ENCODE measurements at regions not wholly inside any gene's neighbourhood (a gene's known extent, or its start where the extent isn't known, plus 50 kb on each side); places are given as distances from the start of the nearest gene placed in this dataset.

DNA sequence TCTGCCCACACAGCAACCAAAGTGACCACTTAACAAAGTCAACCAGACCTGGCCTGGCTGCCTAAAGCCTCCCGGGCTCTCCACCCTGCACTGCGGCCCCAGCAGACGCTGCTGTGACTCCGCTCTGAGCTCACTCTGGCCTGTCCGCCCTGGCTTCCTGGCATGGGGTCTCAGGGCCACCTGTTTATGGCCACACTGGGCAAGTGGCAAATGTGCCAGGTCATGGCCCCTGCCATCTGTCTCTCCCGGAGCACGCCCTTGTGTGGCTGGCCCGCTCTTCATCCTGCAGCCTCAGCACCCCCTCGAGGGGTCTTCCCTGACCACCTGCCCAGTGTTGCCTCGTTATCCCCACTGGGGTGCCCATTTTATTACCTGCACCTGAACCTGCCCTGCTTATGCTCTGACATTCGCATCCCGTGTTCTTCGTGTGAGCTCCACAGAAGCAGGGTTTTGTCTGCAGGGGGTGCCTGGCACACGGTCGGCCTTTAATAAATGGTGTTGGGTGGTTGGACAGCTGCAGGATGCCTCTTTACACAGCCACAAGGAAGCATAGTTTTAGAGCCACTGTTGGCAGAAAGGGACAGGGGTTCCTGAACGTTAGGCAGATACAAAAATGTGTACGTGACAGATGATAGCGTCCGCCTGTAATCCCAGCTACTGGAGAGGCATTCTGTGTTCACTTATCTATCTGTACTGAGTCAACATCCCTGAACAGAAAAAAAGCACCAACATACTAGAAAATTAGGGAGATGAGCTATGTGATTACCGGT, 785.6 kb downstream of the TBC1D22A start:
- TF ChIP-seq, protein P1, sequence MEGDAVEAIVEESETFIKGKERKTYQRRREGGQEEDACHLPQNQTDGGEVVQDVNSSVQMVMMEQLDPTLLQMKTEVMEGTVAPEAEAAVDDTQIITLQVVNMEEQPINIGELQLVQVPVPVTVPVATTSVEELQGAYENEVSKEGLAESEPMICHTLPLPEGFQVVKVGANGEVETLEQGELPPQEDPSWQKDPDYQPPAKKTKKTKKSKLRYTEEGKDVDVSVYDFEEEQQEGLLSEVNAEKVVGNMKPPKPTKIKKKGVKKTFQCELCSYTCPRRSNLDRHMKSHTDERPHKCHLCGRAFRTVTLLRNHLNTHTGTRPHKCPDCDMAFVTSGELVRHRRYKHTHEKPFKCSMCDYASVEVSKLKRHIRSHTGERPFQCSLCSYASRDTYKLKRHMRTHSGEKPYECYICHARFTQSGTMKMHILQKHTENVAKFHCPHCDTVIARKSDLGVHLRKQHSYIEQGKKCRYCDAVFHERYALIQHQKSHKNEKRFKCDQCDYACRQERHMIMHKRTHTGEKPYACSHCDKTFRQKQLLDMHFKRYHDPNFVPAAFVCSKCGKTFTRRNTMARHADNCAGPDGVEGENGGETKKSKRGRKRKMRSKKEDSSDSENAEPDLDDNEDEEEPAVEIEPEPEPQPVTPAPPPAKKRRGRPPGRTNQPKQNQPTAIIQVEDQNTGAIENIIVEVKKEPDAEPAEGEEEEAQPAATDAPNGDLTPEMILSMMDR (conservative IDR thresholded peaks at IDR 0.05; ENCODE audit: low read depth in 2 of 2), result no peak
- TF ChIP-seq POLR2AphosphoS5 (IDR thresholded peaks at IDR 0.05; ENCODE audit: low read depth) (no peak), EZH2 (IDR thresholded peaks at IDR 0.05; ENCODE audit: low read depth, unreplicated experiment) (no peak), CREB1 (CRISPR knock-in tag; IDR thresholded peaks at IDR 0.05; ENCODE audit: low read depth) (no peak), NANOG (IDR thresholded peaks at IDR 0.05; ENCODE audit: borderline replicate concordance) (no peak), EZH2phosphoT487 (IDR thresholded peaks at IDR 0.05; ENCODE audit: unreplicated experiment) (no peak)
- TF ChIP-seq, protein P2, sequence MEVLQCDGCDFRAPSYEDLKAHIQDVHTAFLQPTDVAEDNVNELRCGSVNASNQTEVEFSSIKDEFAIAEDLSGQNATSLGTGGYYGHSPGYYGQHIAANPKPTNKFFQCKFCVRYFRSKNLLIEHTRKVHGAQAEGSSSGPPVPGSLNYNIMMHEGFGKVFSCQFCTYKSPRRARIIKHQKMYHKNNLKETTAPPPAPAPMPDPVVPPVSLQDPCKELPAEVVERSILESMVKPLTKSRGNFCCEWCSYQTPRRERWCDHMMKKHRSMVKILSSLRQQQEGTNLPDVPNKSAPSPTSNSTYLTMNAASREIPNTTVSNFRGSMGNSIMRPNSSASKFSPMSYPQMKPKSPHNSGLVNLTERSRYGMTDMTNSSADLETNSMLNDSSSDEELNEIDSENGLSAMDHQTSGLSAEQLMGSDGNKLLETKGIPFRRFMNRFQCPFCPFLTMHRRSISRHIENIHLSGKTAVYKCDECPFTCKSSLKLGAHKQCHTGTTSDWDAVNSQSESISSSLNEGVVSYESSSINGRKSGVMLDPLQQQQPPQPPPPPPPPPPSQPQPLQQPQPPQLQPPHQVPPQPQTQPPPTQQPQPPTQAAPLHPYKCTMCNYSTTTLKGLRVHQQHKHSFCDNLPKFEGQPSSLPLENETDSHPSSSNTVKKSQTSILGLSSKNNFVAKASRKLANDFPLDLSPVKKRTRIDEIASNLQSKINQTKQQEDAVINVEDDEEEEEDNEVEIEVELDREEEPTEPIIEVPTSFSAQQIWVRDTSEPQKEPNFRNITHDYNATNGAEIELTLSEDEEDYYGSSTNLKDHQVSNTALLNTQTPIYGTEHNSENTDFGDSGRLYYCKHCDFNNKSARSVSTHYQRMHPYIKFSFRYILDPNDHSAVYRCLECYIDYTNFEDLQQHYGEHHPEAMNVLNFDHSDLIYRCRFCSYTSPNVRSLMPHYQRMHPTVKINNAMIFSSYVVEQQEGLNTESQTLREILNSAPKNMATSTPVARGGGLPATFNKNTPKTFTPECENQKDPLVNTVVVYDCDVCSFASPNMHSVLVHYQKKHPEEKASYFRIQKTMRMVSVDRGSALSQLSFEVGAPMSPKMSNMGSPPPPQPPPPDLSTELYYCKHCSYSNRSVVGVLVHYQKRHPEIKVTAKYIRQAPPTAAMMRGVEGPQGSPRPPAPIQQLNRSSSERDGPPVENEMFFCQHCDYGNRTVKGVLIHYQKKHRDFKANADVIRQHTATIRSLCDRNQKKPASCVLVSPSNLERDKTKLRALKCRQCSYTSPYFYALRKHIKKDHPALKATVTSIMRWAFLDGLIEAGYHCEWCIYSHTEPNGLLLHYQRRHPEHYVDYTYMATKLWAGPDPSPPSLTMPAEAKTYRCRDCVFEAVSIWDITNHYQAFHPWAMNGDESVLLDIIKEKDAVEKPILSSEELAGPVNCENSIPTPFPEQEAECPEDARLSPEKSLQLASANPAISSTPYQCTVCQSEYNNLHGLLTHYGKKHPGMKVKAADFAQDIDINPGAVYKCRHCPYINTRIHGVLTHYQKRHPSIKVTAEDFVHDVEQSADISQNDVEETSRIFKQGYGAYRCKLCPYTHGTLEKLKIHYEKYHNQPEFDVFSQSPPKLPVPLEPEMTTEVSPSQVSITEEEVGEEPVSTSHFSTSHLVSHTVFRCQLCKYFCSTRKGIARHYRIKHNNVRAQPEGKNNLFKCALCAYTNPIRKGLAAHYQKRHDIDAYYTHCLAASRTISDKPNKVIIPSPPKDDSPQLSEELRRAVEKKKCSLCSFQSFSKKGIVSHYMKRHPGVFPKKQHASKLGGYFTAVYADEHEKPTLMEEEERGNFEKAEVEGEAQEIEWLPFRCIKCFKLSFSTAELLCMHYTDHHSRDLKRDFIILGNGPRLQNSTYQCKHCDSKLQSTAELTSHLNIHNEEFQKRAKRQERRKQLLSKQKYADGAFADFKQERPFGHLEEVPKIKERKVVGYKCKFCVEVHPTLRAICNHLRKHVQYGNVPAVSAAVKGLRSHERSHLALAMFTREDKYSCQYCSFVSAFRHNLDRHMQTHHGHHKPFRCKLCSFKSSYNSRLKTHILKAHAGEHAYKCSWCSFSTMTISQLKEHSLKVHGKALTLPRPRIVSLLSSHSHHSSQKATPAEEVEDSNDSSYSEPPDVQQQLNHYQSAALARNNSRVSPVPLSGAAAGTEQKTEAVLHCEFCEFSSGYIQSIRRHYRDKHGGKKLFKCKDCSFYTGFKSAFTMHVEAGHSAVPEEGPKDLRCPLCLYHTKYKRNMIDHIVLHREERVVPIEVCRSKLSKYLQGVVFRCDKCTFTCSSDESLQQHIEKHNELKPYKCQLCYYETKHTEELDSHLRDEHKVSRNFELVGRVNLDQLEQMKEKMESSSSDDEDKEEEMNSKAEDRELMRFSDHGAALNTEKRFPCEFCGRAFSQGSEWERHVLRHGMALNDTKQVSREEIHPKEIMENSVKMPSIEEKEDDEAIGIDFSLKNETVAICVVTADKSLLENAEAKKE (CRISPR knock-in tag; IDR thresholded peaks at IDR 0.05), result no peak
- TF ChIP-seq, protein P3, sequence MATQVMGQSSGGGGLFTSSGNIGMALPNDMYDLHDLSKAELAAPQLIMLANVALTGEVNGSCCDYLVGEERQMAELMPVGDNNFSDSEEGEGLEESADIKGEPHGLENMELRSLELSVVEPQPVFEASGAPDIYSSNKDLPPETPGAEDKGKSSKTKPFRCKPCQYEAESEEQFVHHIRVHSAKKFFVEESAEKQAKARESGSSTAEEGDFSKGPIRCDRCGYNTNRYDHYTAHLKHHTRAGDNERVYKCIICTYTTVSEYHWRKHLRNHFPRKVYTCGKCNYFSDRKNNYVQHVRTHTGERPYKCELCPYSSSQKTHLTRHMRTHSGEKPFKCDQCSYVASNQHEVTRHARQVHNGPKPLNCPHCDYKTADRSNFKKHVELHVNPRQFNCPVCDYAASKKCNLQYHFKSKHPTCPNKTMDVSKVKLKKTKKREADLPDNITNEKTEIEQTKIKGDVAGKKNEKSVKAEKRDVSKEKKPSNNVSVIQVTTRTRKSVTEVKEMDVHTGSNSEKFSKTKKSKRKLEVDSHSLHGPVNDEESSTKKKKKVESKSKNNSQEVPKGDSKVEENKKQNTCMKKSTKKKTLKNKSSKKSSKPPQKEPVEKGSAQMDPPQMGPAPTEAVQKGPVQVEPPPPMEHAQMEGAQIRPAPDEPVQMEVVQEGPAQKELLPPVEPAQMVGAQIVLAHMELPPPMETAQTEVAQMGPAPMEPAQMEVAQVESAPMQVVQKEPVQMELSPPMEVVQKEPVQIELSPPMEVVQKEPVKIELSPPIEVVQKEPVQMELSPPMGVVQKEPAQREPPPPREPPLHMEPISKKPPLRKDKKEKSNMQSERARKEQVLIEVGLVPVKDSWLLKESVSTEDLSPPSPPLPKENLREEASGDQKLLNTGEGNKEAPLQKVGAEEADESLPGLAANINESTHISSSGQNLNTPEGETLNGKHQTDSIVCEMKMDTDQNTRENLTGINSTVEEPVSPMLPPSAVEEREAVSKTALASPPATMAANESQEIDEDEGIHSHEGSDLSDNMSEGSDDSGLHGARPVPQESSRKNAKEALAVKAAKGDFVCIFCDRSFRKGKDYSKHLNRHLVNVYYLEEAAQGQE (IDR thresholded peaks at IDR 0.05; ENCODE audit: unreplicated experiment), result no peak

Data from GM23338 (cell line).